GM12891 (cell line): ENCODE measurements at regions not wholly inside any gene's neighbourhood (a gene's known extent, or its start where the extent isn't known, plus 50 kb on each side); places are given as distances from the start of the nearest gene placed in this dataset.

Experiments
- PAX5 ChIP-seq: IDR thresholded peaks from 2 replicates; pipeline ENCODE4 v1.6.1; 2011; ENCODE audit warnings: low read length, moderate library complexity, mild to moderate bottlenecking; ENCODE audit not compliant: insufficient read depth, severe bottlenecking
- POLR2A ChIP-seq: IDR thresholded peaks from 2 replicates; pipeline ENCODE4 v1.6.1; 2011; ENCODE audit warnings: low read depth, low read length, control low read depth
- POU2F2 ChIP-seq: IDR thresholded peaks from 2 replicates; pipeline ENCODE4 v1.6.1; 2011; ENCODE audit warnings: low read depth, mild to moderate bottlenecking, control low read depth, low read length, moderate library complexity
- SPI1 ChIP-seq: IDR thresholded peaks from 2 replicates; pipeline ENCODE4 v1.6.1; 2011; ENCODE audit warnings: low read depth, low read length, control low read depth
- TAF1 ChIP-seq: IDR thresholded peaks from 2 replicates; pipeline ENCODE4 v1.6.1; 2011; ENCODE audit warnings: low read depth, low read length, control low read depth

- TF ChIP-seq SPI1 (no peak), POLR2A (no peak), PAX5 (no peak), TAF1 (no peak), POU2F2 (no peak)
Observed at GRCh38 chr2:67272195-67272594, 124.9 kb upstream of the ETAA1 start.
